ENCODE measurements at regions not wholly inside any gene's neighbourhood (a gene's known extent, or its start where the extent isn't known, plus 50 kb on each side); places are given as distances from the start of the nearest gene placed in this dataset.

- TF ChIP-seq POLR2A (IDR thresholded peaks at IDR 0.05), result no peak
- no peak for TF ChIP-seq CTCF (IDR thresholded peaks at IDR 0.05)
Observed at GRCh38 chr18:77857678-77858655, 608.3 kb downstream of the GALR1 start.
